Dermis microvascular lymphatic vessel endothelial cell (primary cell): ENCODE measurements at regions not wholly inside any gene's neighbourhood (a gene's known extent, or its start where the extent isn't known, plus 50 kb on each side); places are given as distances from the start of the nearest gene placed in this dataset.
"Not testable (repeated sequence)": the region's sequence is repeated elsewhere in the genome, so short reads cannot be mapped to it uniquely, and the experiment has no call there.

ENCODE experiments used
- DNase-seq, 2 donors: peaks; one replicate each; pipeline versions ENCODE4 v3.0.0 to v3.0.0-alpha.2; 2010; ENCODE audit warnings: low read depth in 2 of 2

GRCh38 chr1:37159102-37159501, 124.8 kb upstream of the GRIK3 start:
- DNase-seq: no peak

GRCh38 chr1:37161171-37161570, 126.9 kb upstream of the GRIK3 start:
- no peak for DNase-seq

GRCh38 chr1:37162059-37162458, 127.7 kb upstream of the GRIK3 start:
- no peak for DNase-seq

- no peak for DNase-seq
These were observed 131.7 kb upstream of the GRIK3 start for GRCh38 chr1:37166005-37166404.

- DNase-seq: no peak
These were observed 133.2 kb upstream of the GRIK3 start for GRCh38 chr1:37167479-37167878.

DNA sequence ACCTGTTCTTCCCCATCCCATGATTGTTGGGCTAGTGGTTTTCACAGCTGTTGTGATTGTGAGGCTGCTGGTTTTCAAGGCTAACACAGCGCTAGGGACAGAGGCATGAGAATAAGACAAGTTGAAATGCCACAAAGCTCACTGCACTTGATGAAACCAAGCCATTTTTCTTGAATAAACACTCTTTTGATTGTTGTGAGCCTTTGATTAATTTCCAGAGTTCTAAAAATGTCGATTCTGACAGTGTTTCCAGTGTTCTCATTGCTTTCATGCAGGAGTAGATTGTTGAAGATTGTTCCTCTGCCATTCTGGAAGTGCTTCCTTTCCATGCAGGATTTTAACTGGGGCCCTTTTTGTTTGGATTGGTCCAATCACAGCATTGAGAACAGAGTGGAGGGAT, 134.9 kb upstream of the GRIK3 start:
- DNase-seq: no peak

DNA sequence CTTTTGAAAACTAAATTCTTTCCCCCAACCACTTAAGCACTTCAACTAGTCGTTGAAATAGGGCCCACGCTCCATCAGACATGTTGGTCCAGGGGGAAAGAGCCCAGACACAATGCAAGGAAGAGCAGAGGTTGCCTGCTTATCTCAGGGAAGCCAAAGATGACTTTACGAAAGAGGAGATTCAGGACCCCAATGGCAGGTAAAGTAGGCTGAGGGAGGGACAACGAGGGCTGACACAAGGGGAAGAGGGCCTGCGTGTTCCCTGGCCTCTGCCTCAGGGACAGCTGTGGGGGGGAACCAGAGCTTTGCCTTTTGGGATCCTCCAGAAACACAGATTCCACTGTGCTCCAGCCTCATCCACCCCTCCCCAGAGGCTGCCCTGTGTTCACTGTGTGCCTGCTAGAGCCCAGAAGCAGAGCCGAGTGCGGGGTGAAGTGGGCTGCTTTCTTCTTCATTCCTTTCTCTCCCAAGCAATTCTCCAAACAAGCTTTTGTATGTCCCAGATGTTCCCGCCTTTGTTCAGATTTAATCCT, 135.5 kb upstream of the GRIK3 start:
- no peak for DNase-seq

DNA sequence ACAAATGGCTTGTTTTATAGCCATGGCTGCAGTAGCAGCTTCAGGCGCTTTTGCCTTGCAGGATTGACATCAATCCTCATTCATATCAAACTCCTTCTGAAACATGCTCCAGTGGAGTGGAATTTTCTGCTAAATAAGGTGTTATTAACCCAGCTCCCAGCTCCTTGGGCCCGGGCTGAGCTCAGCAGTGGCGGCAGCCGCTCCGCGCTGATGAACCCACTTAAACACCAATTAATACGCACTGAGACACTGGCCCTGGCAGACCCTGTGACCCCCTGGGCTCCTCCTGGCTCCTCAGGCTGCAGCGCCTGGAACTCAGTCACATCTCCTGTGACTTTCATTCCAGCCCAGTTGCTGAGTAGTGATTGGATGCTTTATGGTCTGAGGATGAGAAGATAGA, 137.4 kb upstream of the GRIK3 start:
- no peak for DNase-seq

GRCh38 chr1:37174341-37174740, 140.0 kb upstream of the GRIK3 start:
- DNase-seq: no peak

GRCh38 chr1:37174876-37175275, 140.6 kb upstream of the GRIK3 start:
- peak; percentile 16 to 53 for DNase-seq

DNA sequence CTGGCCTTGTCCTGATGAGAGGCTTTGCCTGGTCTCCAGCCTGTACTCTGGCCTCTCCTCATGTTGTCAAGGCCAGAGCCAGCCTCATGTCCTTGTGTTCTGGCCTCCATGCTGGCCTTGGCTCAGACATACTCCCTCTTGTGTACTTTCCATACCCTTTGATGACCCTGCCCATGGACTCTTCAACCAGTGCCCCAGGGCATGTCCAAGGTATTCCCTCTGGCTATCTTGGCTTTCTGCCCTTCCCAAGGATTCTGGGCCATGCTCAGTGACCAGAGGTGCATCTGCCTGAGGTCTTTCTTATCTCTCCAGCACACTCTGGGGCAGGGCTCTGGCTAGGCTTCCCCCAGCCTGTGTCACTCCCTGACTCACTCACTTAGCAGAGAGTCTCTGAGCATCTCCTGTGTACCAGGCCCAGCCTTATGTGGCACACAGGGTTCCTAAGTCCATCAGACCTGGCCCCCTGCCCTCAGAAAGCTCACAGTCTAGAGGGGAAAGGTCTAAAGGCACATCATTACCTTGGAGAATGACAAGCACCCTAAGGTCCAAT, 141.4 kb upstream of the GRIK3 start:
- no peak for DNase-seq

- DNase-seq: no peak
These were observed 142.0 kb upstream of the GRIK3 start for GRCh38 chr1:37176269-37176668.

DNA sequence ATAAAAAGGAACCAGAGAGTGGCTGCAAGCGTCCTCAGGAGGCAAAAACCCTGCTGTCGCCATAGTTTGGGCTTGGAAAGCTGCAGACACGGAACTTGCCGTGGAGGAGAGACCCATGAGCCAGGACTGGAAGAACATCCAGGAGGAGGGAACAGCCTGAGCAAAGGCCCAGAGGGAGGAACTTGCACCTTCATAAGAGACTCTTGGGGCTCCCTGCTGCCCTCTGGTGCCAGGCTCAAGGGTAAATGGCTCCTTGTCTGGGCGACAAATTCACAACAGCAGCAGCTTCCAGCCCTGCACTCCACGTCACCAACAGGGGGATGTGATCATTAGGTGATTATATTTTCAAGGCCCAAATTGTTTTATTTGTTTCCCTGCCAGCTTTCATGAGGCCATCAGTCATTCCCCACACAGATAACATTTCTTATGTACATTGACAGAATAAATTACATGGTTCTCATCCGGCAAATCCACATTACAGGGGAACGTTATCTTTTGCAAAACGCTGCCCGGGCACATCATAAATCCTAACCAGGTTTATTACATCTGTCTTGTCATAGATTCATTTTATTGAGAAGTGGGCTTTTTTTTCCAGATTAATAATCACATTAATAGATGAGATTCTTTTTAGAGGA, 143.0 kb upstream of the GRIK3 start:
- DNase-seq: peak; percentile 3 to 35

- DNase-seq: no peak
These were observed 147.1 kb upstream of the GRIK3 start for GRCh38 chr1:37181425-37181824.

- no peak for DNase-seq
These were observed 150.5 kb upstream of the GRIK3 start for GRCh38 chr1:37184789-37185188.

DNA sequence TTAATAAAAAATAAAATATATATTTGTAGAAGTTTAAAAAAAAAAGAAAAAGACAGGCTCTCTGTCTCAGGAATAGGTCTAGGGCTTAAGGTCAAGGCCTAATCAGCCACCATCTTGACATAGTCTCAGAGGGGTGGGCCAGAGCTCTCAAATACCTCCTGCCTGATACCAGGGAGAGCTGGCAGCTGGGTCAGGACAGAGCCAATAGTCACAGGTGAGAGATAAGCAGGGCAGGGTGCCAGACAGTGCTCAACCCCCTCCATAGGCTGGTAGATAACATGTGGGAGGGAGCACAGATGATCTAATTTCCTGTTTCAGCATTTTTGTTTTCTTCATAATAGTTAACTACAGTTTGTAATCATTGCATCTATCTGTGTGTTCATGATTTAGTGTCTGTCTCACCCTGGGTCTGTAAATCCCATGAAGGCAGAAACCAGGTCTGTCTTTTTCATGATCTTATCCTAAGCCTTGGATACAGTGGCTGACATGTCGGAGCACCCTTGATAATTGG, 152.0 kb upstream of the GRIK3 start:
- DNase-seq: no peak

DNA sequence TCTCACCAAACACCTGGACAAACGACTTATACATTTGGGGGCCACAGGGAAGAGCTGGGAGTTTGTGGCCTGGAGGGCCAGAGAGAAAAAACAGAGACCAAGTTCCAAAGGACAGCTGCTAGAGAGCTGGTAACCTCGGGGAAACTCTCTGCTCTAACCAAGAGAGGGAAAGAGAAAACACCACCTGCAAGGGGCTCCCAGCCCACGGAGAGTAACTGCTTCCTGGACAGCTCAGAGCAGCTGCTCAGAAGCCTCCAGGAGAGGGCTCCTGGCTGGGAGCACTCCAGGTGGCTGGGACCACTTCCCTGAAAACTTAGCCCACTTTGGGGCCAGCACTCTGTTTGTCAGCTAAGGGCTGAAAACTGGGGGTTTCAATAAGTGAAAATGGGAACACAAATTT, 154.8 kb upstream of the GRIK3 start:
- DNase-seq: no peak

- no peak for DNase-seq
These were observed 163.1 kb upstream of the GRIK3 start for GRCh38 chr1:37197411-37197810.

GRCh38 chr1:37214305-37214704, 180.0 kb upstream of the GRIK3 start:
- not testable (repeated sequence) for DNase-seq

DNA sequence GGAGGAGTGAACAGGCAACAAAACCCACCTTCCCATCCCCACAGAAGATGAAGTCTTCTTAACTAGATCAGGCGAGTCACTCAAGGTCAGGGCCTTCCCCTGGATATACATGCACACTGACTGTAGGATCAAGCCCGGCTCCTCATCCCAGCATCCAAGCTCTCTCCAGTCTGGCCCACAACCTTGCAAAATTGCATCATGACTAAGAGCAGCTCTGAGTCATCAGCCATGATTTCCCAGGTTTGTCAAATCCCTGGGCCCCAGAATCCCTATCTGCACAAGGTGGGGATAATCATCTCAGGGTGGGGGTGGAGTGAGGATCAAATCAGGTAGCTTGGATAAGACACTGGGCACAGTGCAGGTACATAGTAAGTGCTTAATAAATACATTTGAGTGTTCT, 199.3 kb upstream of the GRIK3 start:
- no peak for DNase-seq

GRCh38 chr1:37234941-37235418, 200.7 kb upstream of the GRIK3 start:
- DNase-seq: no peak

DNA sequence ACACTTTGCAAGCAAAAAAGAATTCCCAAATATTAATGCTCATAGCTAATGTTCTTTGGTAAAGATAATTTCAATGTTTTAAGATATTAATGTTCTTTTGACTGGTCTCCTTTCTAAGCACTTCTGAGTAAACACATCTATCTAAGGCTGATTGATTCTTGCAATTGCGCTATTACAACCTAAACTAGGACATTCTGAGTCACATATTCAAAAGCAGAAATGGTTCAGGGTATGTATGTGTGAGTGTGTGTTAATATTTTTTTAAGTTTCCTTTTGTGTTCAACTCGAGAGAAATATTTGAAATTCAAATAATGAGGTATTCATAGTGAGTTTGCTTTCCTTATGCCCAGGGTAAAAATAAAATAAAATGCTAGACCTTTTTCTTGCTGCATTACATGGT, 203.6 kb upstream of the GRIK3 start:
- no peak for DNase-seq
